ENCODE measurements at regions not wholly inside any gene's neighbourhood (a gene's known extent, or its start where the extent isn't known, plus 50 kb on each side); places are given as distances from the start of the nearest gene placed in this dataset.
A peak's percentile ranks its signal among the peaks of the same experiment; 100 is the strongest.

GRCh38 chr7:68025369-68025768, 1028.7 kb downstream of the TYW1 start:
- TF ChIP-seq SIN3A (IDR thresholded peaks at IDR 0.05; ENCODE audit: borderline replicate concordance, insufficient read depth, low read length) (no peak), TAF1 (IDR thresholded peaks at IDR 0.05; ENCODE audit: borderline replicate concordance, insufficient read depth, low read length) (no peak), FOXP2 (optimal IDR thresholded peaks at IDR 0.05; ENCODE audit: borderline replicate concordance, extremely low read depth, extremely low read length, insufficient read depth) (no peak), POLR2AphosphoS5 (IDR thresholded peaks at IDR 0.05; ENCODE audit: low read depth, low read length) (no peak), REST (IDR thresholded peaks at IDR 0.05; ENCODE audit: insufficient read depth in 1 of 2, low read depth in 2 of 2, low read length in 2 of 2) (peak in 1 of 2 experiments; percentile 60; a peak in 1 of 4 replicates)

- TF ChIP-seq REST (IDR thresholded peaks at IDR 0.05; ENCODE audit: insufficient read depth in 1 of 2, low read depth in 2 of 2, low read length in 2 of 2) (no peak), SIN3A (IDR thresholded peaks at IDR 0.05; ENCODE audit: borderline replicate concordance, insufficient read depth, low read length) (no peak), FOXP2 (optimal IDR thresholded peaks at IDR 0.05; ENCODE audit: borderline replicate concordance, extremely low read depth, extremely low read length, insufficient read depth) (no peak), POLR2AphosphoS5 (IDR thresholded peaks at IDR 0.05; ENCODE audit: low read depth, low read length) (no peak), TAF1 (IDR thresholded peaks at IDR 0.05; ENCODE audit: borderline replicate concordance, insufficient read depth, low read length) (no peak)
These were observed 1033.9 kb downstream of the TYW1 start for GRCh38 chr7:68030530-68030929.

- TF ChIP-seq POLR2AphosphoS5 (IDR thresholded peaks at IDR 0.05; ENCODE audit: low read depth, low read length) (no peak), REST (IDR thresholded peaks at IDR 0.05; ENCODE audit: insufficient read depth in 1 of 2, low read depth in 2 of 2, low read length in 2 of 2) (no peak), SIN3A (IDR thresholded peaks at IDR 0.05; ENCODE audit: borderline replicate concordance, insufficient read depth, low read length) (no peak), FOXP2 (optimal IDR thresholded peaks at IDR 0.05; ENCODE audit: borderline replicate concordance, extremely low read depth, extremely low read length, insufficient read depth) (no peak), TAF1 (IDR thresholded peaks at IDR 0.05; ENCODE audit: borderline replicate concordance, insufficient read depth, low read length) (no peak)
These were observed 1034.7 kb downstream of the TYW1 start for GRCh38 chr7:68031180-68031943.

GRCh38 chr7:68038621-68039314, 1042.1 kb downstream of the TYW1 start:
- no peak for TF ChIP-seq REST (IDR thresholded peaks at IDR 0.05; ENCODE audit: insufficient read depth in 1 of 2, low read depth in 2 of 2, low read length in 2 of 2)
- TF ChIP-seq POLR2AphosphoS5 (IDR thresholded peaks at IDR 0.05; ENCODE audit: low read depth, low read length): no peak
- TF ChIP-seq SIN3A (IDR thresholded peaks at IDR 0.05; ENCODE audit: borderline replicate concordance, insufficient read depth, low read length): no peak
- no peak for TF ChIP-seq TAF1 (IDR thresholded peaks at IDR 0.05; ENCODE audit: borderline replicate concordance, insufficient read depth, low read length)
- no peak for TF ChIP-seq FOXP2 (optimal IDR thresholded peaks at IDR 0.05; ENCODE audit: borderline replicate concordance, extremely low read depth, extremely low read length, insufficient read depth)

Data from PFSK-1 (cell line).